ENCODE measurements at regions not wholly inside any gene's neighbourhood (a gene's known extent, or its start where the extent isn't known, plus 50 kb on each side); places are given as distances from the start of the nearest gene placed in this dataset.

- Histone ChIP-seq H3K79me2 (no peaks in the 10 kb centered on the region), H3K4me1 (ENCODE audit: insufficient read depth) (no peaks in the 10 kb centered on the region), H3K4me3 (no peak overlapping the region), H4K20me1 (ENCODE audit: insufficient read depth, poor library complexity, severe bottlenecking) (no peaks in the 10 kb centered on the region), H3K27ac (no peak overlapping the region), H3K27me3 (no peaks in the 10 kb centered on the region), H3K9me2 (replicated peaks; ENCODE audit: insufficient read depth) (no peaks in the 10 kb centered on the region), H3K36me3 (replicated peaks; ENCODE audit: insufficient read depth, low read depth) (no peaks in the 10 kb centered on the region), H3K9me3 (ENCODE audit: low read depth) (no peaks in the 10 kb centered on the region), H2AFZ (no peak overlapping the region), H3K4me2 (no peak overlapping the region)
- TF ChIP-seq CTCF (IDR thresholded peaks at IDR 0.05; ENCODE audit: poor library complexity) (no peak), EZH2 (IDR thresholded peaks at IDR 0.05; ENCODE audit: borderline replicate concordance) (no peak), EZH2phosphoT487 (IDR thresholded peaks at IDR 0.05; ENCODE audit: low read depth, severe bottlenecking, unreplicated experiment) (no peak)
- no peak for DNase-seq (ENCODE audit: low spot score)
- WGBS (ENCODE audit: low lambda C conversion rate, missing lambda C conversion rate), result 68% methylated on average over 17 of the region's 17 CpGs
These were observed 150.6 kb upstream of the RAB12 start for GRCh38 chr18:8458546-8459215.

GRCh38 chr18:8460748-8461147 lies 148.5 kb upstream of the RAB12 start:
- H4K20me1 ChIP-seq (ENCODE audit: insufficient read depth, poor library complexity, severe bottlenecking), result no peaks in the 10 kb centered on the region
- no peaks in the 10 kb centered on the region for H3K9me3 ChIP-seq (ENCODE audit: low read depth)
- H3K36me3 ChIP-seq (replicated peaks; ENCODE audit: insufficient read depth, low read depth), result no peaks in the 10 kb centered on the region
- no peak overlapping the region for H3K4me3 ChIP-seq
- H3K9me2 ChIP-seq (replicated peaks; ENCODE audit: insufficient read depth), result no peaks in the 10 kb centered on the region
- H3K4me1 ChIP-seq (ENCODE audit: insufficient read depth), result no peaks in the 10 kb centered on the region
- DNase-seq (ENCODE audit: low spot score), result no peak
- no peak overlapping the region for H2AFZ ChIP-seq
- no peaks in the 10 kb centered on the region for H3K79me2 ChIP-seq
- no peak overlapping the region for H3K4me2 ChIP-seq
- TF ChIP-seq EZH2phosphoT487 (IDR thresholded peaks at IDR 0.05; ENCODE audit: low read depth, severe bottlenecking, unreplicated experiment), result no peak
- 76% methylated on average over 5 of the region's 5 CpGs for WGBS (ENCODE audit: low lambda C conversion rate, missing lambda C conversion rate)
- H3K27ac ChIP-seq, result no peak overlapping the region
- H3K27me3 ChIP-seq, result no peaks in the 10 kb centered on the region

DNA sequence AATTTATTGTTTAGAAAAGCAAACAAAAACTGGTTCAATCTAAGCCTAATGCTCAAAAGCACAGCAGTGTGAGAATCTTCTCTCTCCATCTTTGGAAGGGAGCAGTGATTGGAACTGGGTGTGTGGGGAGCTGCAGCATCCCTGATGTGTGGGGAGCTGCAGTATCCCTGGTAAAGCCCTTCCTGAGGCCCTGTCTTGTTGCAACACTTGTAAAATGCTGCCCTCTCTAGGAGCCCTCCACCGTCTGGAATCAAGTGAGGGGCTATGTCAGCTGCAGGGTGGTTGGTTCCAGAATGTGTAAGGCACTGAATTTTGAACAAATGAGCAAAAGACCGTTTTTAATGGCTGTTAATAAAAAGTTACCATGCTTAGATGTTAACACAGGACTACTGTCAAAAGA lies 147.7 kb upstream of the RAB12 start:
- Histone ChIP-seq H3K79me2 (no peaks in the 10 kb centered on the region), H4K20me1 (ENCODE audit: insufficient read depth, poor library complexity, severe bottlenecking) (no peaks in the 10 kb centered on the region), H3K27me3 (no peaks in the 10 kb centered on the region), H3K9me2 (replicated peaks; ENCODE audit: insufficient read depth) (no peaks in the 10 kb centered on the region), H3K36me3 (replicated peaks; ENCODE audit: insufficient read depth, low read depth) (no peaks in the 10 kb centered on the region), H3K9me3 (ENCODE audit: low read depth) (no peaks in the 10 kb centered on the region), H2AFZ (no peak overlapping the region), H3K27ac (no peak overlapping the region), H3K4me2 (no peak overlapping the region), H3K4me3 (no peak overlapping the region), H3K4me1 (ENCODE audit: insufficient read depth) (no peaks in the 10 kb centered on the region)
- 0% methylated on average over 2 of the region's 2 CpGs for WGBS (ENCODE audit: low lambda C conversion rate, missing lambda C conversion rate)
- TF ChIP-seq EZH2phosphoT487 (IDR thresholded peaks at IDR 0.05; ENCODE audit: low read depth, severe bottlenecking, unreplicated experiment), result no peak
- no peak for TF ChIP-seq CTCF (IDR thresholded peaks at IDR 0.05; ENCODE audit: poor library complexity)
- no peak for TF ChIP-seq EZH2 (IDR thresholded peaks at IDR 0.05; ENCODE audit: borderline replicate concordance)
- DNase-seq (ENCODE audit: low spot score), result no peak

GRCh38 chr18:8462651-8463185 lies 146.5 kb upstream of the RAB12 start:
- H2AFZ ChIP-seq, result no peak overlapping the region
- H3K4me1 ChIP-seq (ENCODE audit: insufficient read depth), result no peaks in the 10 kb centered on the region
- no peak overlapping the region for H3K4me2 ChIP-seq
- DNase-seq (ENCODE audit: low spot score), result no peak
- TF ChIP-seq CTCF (IDR thresholded peaks at IDR 0.05; ENCODE audit: poor library complexity), result no peak
- no peak overlapping the region for H3K27ac ChIP-seq
- no peaks in the 10 kb centered on the region for H3K9me2 ChIP-seq (replicated peaks; ENCODE audit: insufficient read depth)
- 95% methylated on average over 10 of the region's 10 CpGs for WGBS (ENCODE audit: low lambda C conversion rate, missing lambda C conversion rate)
- no peak overlapping the region for H3K4me3 ChIP-seq
- H3K79me2 ChIP-seq, result no peaks in the 10 kb centered on the region
- H4K20me1 ChIP-seq (ENCODE audit: insufficient read depth, poor library complexity, severe bottlenecking), result no peaks in the 10 kb centered on the region
- H3K36me3 ChIP-seq (replicated peaks; ENCODE audit: insufficient read depth, low read depth), result no peaks in the 10 kb centered on the region
- H3K27me3 ChIP-seq, result no peaks in the 10 kb centered on the region
- no peaks in the 10 kb centered on the region for H3K9me3 ChIP-seq (ENCODE audit: low read depth)
